Lung (tissue), 11 donors: ENCODE measurements at regions not wholly inside any gene's neighbourhood (a gene's known extent, or its start where the extent isn't known, plus 50 kb on each side); places are given as distances from the start of the nearest gene placed in this dataset.

Source experiments
- ATAC-seq: fragments of 200-7000 bp; cut with Tn5 transposase; one replicate; pipeline ENCODE4 v1.9.1; 2020; ENCODE audit warnings: moderate number of reproducible peaks; ENCODE audit not compliant: insufficient read depth, low FRiP score
- DNase-seq, 3 donors: peaks; one replicate each; pipeline ENCODE4 v3.0.0-alpha.2; 2013 to 2017
- H3K27ac ChIP-seq, 2 donors: one replicate each; pipeline ENCODE4 v1.5.1; 2013; ENCODE audit warnings: mild to moderate bottlenecking in 2 of 2, moderate library complexity in 2 of 2, control low read depth in 1 of 2, inconsistent platforms in 1 of 2, low read depth in 1 of 2, low read length in 1 of 2
- H3K27me3 ChIP-seq, 3 donors: one replicate each; pipeline ENCODE4 v1.5.1; 2013; ENCODE audit warnings: low read length in 2 of 3; ENCODE audit not compliant: control insufficient read depth in 3 of 3, insufficient read depth in 3 of 3
- H3K36me3 ChIP-seq, 4 donors: one replicate each; pipeline ENCODE4 v1.5.1; 2013; ENCODE audit warnings: low read length in 4 of 4, mild to moderate bottlenecking in 1 of 4, moderate library complexity in 1 of 4; ENCODE audit not compliant: control insufficient read depth in 4 of 4, insufficient read depth in 4 of 4
- H3K4me1 ChIP-seq, 5 donors: one replicate each; pipeline ENCODE4 v1.5.1; 2013; ENCODE audit warnings: low read length in 5 of 5, mild to moderate bottlenecking in 2 of 5, moderate library complexity in 1 of 5; ENCODE audit not compliant: control insufficient read depth in 5 of 5, insufficient read depth in 5 of 5
- H3K4me3 ChIP-seq: one replicate; pipeline ENCODE4 v1.5.1; 2013; ENCODE audit warnings: mild to moderate bottlenecking, control low read depth, moderate library complexity
- H3K9ac ChIP-seq, 2 donors: one replicate each; pipeline ENCODE4 v1.5.1; 2013; ENCODE audit warnings: low read length in 2 of 2, control low read depth in 1 of 2; ENCODE audit not compliant: insufficient read depth in 1 of 2
- H3K9me3 ChIP-seq, 4 donors: one replicate each; pipeline ENCODE4 v1.5.1; 2013; ENCODE audit warnings: low read length in 3 of 4, mild to moderate bottlenecking in 1 of 4, moderate library complexity in 1 of 4; ENCODE audit not compliant: control insufficient read depth in 4 of 4, insufficient read depth in 3 of 4
- WGBS, 2 donors: extraction: QIAGEN DNeasy Blood & Tissue Kit; methylation state at CpG; one replicate each; pipeline ENCODE4 v1.1.7; 2013; 5-methylcytosine and 5-hydroxymethylcytosine counted together
- TF ChIP-seq, protein P1 (sequence below): IDR thresholded peaks from 2 replicates; pipeline ENCODE4 v1.5.1; 2012; ENCODE audit warnings: mild to moderate bottlenecking; ENCODE audit errors: control extremely low read depth, extremely low read depth
- donor health status: control.
- donor health status: control.
- donor health status: Bipolar disorder and iron deficiency.
- donor health status: healthy.
- donor health status: DM: yes; HTN: yes; CAD: no.

DNA sequence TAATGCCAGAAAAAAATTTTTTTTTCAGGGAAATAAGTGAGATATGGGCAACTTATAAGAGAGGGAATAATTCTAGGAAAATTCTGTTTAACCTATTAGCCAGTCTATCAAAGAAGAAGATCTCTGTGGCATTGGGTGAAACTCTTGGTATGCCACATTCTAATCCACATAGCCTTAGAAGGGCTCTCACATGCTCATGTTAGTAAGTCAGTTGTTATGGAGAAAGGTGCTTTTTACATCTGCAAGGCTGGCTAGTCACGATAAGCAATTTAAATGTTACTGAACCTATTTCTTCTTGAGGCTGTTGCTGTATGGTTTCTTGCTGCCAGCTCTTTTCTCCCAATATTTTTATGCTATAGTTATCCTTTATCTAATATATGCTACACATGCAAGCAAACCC lies 89.9 kb upstream of the MAGI1 start:
- Histone ChIP-seq H3K4me1 (peaks cover 0 to 2% (median 0%) of the 10 kb centered on the region in 5 donors), H3K27me3 (no peaks in the 10 kb centered on the region), H3K36me3 (no peaks in the 10 kb centered on the region), H3K9me3 (no peaks in the 10 kb centered on the region), H3K4me3 (no peak overlapping the region), H3K9ac (no peak overlapping the region), H3K27ac (no peak overlapping the region)
- no peak for ATAC-seq
- DNase-seq, result no peak
- TF ChIP-seq, protein P1, sequence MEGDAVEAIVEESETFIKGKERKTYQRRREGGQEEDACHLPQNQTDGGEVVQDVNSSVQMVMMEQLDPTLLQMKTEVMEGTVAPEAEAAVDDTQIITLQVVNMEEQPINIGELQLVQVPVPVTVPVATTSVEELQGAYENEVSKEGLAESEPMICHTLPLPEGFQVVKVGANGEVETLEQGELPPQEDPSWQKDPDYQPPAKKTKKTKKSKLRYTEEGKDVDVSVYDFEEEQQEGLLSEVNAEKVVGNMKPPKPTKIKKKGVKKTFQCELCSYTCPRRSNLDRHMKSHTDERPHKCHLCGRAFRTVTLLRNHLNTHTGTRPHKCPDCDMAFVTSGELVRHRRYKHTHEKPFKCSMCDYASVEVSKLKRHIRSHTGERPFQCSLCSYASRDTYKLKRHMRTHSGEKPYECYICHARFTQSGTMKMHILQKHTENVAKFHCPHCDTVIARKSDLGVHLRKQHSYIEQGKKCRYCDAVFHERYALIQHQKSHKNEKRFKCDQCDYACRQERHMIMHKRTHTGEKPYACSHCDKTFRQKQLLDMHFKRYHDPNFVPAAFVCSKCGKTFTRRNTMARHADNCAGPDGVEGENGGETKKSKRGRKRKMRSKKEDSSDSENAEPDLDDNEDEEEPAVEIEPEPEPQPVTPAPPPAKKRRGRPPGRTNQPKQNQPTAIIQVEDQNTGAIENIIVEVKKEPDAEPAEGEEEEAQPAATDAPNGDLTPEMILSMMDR, result no peak
- WGBS, 2 donors, result 77 to 88% methylated on average over 1 of the region's 1 CpG

DNA sequence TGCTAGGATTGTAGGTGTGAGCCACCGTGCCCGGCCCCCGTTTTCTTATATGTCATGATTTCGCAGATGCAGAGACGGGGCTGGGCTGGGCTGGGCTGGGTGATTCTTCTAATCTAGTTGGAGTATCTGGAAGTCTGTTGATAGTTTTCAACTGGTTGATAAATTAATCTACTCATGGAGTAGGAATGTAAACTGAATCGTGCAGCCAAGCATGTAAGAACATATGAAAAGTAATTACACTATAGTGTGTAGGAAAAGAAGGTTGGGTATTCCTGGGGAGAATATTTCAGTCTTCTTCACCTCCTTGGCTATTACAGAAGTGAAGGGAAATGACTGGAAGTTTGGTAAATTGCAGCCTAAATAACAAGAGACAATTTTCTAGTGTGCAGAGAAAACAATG lies 82.6 kb upstream of the MAGI1 start:
- DNase-seq (no peak), ATAC-seq (no peak)
- WGBS, 2 donors, result 67 to 85% methylated on average over 6 of the region's 6 CpGs
- H3K4me3 ChIP-seq, result no peak overlapping the region
- no peak overlapping the region for H3K9ac ChIP-seq
- TF ChIP-seq, protein P1, result no peak
- H3K36me3 ChIP-seq, result no peaks in the 10 kb centered on the region
- no peaks in the 10 kb centered on the region for H3K9me3 ChIP-seq
- H3K27ac ChIP-seq, result no peak overlapping the region
- no peaks in the 10 kb centered on the region for H3K4me1 ChIP-seq
- no peaks in the 10 kb centered on the region for H3K27me3 ChIP-seq

DNA sequence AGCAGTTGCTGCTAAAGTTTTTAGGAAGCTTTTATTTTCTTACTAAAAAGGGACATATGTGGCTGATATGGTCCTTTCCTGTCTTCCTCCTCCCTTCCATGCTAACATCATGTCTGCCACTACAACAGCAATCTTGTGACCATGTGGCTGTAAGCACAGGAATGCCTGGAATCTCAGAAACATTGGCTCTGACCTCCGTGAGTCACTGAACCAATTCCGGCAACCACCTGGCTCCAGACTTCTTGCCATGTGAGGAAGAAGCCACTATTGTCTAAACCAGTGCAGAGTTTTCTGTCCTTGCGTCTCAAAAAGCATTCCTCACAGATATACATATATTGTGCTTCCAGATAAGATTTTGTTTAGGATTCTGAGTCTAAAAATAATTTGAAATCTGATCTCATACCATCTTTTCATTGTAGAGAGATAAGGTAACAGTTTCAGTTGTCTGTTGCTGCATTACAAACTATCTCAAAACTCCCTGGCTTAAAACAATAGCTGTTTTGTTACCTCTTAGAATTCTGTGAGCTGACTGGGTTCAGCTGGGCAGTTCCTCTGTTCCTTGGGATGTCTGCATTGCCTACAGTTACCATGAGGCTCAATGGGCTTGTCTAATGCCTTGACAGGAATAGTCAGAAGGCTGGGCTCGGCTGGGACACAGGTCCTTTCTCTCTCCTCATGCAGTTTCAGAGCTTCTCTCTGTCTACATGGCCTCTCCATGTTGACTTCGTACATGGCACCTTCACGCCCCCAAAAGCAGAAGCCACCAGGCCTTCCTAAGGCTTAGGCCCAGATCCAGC lies 77.3 kb upstream of the MAGI1 start:
- H3K4me3 ChIP-seq, result no peak overlapping the region
- peaks cover 0 to 6% (median 0%) of the 10 kb centered on the region in 5 donors for H3K4me1 ChIP-seq
- H3K27me3 ChIP-seq, result no peaks in the 10 kb centered on the region
- no peak overlapping the region for H3K9ac ChIP-seq
- H3K36me3 ChIP-seq, result no peaks in the 10 kb centered on the region
- ATAC-seq (peak; percentile 72), DNase-seq (peak; percentile 18 to 43 (median 26))
- H3K27ac ChIP-seq, result peak overlapping the region; percentile 68 to 83
- WGBS, 2 donors, result 61 to 70% methylated on average over 6 of the region's 6 CpGs
- TF ChIP-seq, protein P1, result no peak
- H3K9me3 ChIP-seq, result no peaks in the 10 kb centered on the region
